HUES64 (cell line): ENCODE measurements at regions not wholly inside any gene's neighbourhood (a gene's known extent, or its start where the extent isn't known, plus 50 kb on each side); places are given as distances from the start of the nearest gene placed in this dataset.

ENCODE experiments used
- H3K27ac ChIP-seq: 2 replicates; pipeline ENCODE4 v1.7.0; 2013; ENCODE audit warnings: low read depth, low read length, inconsistent platforms
- H3K27me3 ChIP-seq: 2 replicates; pipeline ENCODE4 v1.6.1; 2013; ENCODE audit warnings: mild to moderate bottlenecking, low read length; ENCODE audit not compliant: insufficient read depth
- H3K36me3 ChIP-seq: 2 replicates; pipeline ENCODE4 v1.6.1; 2013; ENCODE audit warnings: mild to moderate bottlenecking, low read length; ENCODE audit not compliant: insufficient read depth
- H3K4me1 ChIP-seq: 2 replicates; pipeline ENCODE4 v1.6.1; 2013; ENCODE audit warnings: mild to moderate bottlenecking, low read length, moderate library complexity; ENCODE audit not compliant: insufficient read depth
- H3K4me3 ChIP-seq: 2 replicates; pipeline ENCODE4 v1.5.1; 2013; ENCODE audit warnings: mild to moderate bottlenecking, low read length, moderate library complexity
- H3K9ac ChIP-seq: 2 replicates; pipeline ENCODE4 v1.6.1; 2013; ENCODE audit warnings: mild to moderate bottlenecking, low read depth, low read length
- H3K9me3 ChIP-seq: 2 replicates; pipeline ENCODE4 v1.6.1; 2013; ENCODE audit warnings: low read depth, low read length; ENCODE audit not compliant: insufficient read depth
- WGBS: fragments of 150-250, 120-280 bp; methylation state at CpG from one replicate; pipeline ENCODE4 v1.1.7; 2013; ENCODE audit warnings: missing lambda C conversion rate; 5-methylcytosine and 5-hydroxymethylcytosine counted together

GRCh38 chr14:61113561-61114225 is 132.6 kb downstream of the SLC38A6 start:
- Histone ChIP-seq H3K9me3 (peaks cover 19% of the 10 kb centered on the region), H3K9ac (no peak overlapping the region), H3K4me3 (no peak overlapping the region), H3K27me3 (no peaks in the 10 kb centered on the region), H3K4me1 (peaks cover 18% of the 10 kb centered on the region), H3K36me3 (no peaks in the 10 kb centered on the region), H3K27ac (no peak overlapping the region)
- 62% methylated on average over 6 of the region's 6 CpGs for WGBS

- Histone ChIP-seq H3K4me1 (peaks cover 11% of the 10 kb centered on the region), H3K27ac (no peak overlapping the region), H3K27me3 (no peaks in the 10 kb centered on the region), H3K36me3 (no peaks in the 10 kb centered on the region), H3K4me3 (no peak overlapping the region), H3K9me3 (peaks cover 19% of the 10 kb centered on the region), H3K9ac (no peak overlapping the region)
- 92% methylated on average over 5 of the region's 5 CpGs for WGBS
These were observed 131.5 kb downstream of the SLC38A6 start for GRCh38 chr14:61112506-61112905.

- 95% methylated on average over 5 of the region's 5 CpGs for WGBS
- no peak overlapping the region for H3K27ac ChIP-seq
These were observed 130.7 kb downstream of the SLC38A6 start for GRCh38 chr14:61111731-61112130.

GRCh38 chr14:61111209-61111665 is 130.2 kb downstream of the SLC38A6 start:
- Histone ChIP-seq H3K27ac (no peak overlapping the region), H3K9ac (no peak overlapping the region), H3K4me1 (peaks cover 11% of the 10 kb centered on the region), H3K9me3 (peaks cover 19% of the 10 kb centered on the region), H3K36me3 (no peaks in the 10 kb centered on the region), H3K4me3 (no peak overlapping the region), H3K27me3 (no peaks in the 10 kb centered on the region)
- WGBS = 70% methylated on average over 23 of the region's 23 CpGs

More at GRCh38 chr14:61111731-61112130, 130.7 kb downstream of the SLC38A6 start:
- Histone ChIP-seq H3K36me3 (no peaks in the 10 kb centered on the region), H3K9ac (no peak overlapping the region), H3K4me3 (no peak overlapping the region), H3K4me1 (peaks cover 11% of the 10 kb centered on the region), H3K27me3 (no peaks in the 10 kb centered on the region), H3K9me3 (peaks cover 19% of the 10 kb centered on the region)

- 83% methylated on average over 9 of the region's 9 CpGs for WGBS
- Histone ChIP-seq H3K9ac (no peak overlapping the region), H3K9me3 (peaks cover 19% of the 10 kb centered on the region), H3K4me3 (no peak overlapping the region), H3K27ac (no peak overlapping the region), H3K4me1 (peaks cover 11% of the 10 kb centered on the region), H3K36me3 (no peaks in the 10 kb centered on the region), H3K27me3 (no peaks in the 10 kb centered on the region)
These were observed 129.5 kb downstream of the SLC38A6 start for GRCh38 chr14:61110316-61111082.

GRCh38 chr14:61109288-61109687 is 128.2 kb downstream of the SLC38A6 start:
- WGBS = 80% methylated on average over 3 of the region's 3 CpGs
- Histone ChIP-seq H3K36me3 (no peaks in the 10 kb centered on the region), H3K4me1 (peaks cover 17% of the 10 kb centered on the region), H3K4me3 (no peak overlapping the region), H3K27ac (no peak overlapping the region), H3K27me3 (no peaks in the 10 kb centered on the region), H3K9ac (no peak overlapping the region), H3K9me3 (peaks cover 9% of the 10 kb centered on the region)

- H3K27ac ChIP-seq = no peak overlapping the region
- H3K4me1 ChIP-seq = peaks cover 24% of the 10 kb centered on the region
- H3K4me3 ChIP-seq = no peak overlapping the region
- no peaks in the 10 kb centered on the region for H3K27me3 ChIP-seq
- H3K9me3 ChIP-seq = peaks cover 2% of the 10 kb centered on the region; the same call in 1 of the 2 replicates
- 92% methylated on average over 10 of the region's 10 CpGs for WGBS
- H3K9ac ChIP-seq = no peak overlapping the region
- H3K36me3 ChIP-seq = no peaks in the 10 kb centered on the region
These were observed 127.6 kb downstream of the SLC38A6 start for GRCh38 chr14:61108496-61109141.

- Histone ChIP-seq H3K27me3 (no peaks in the 10 kb centered on the region), H3K4me3 (no peak overlapping the region), H3K36me3 (no peaks in the 10 kb centered on the region), H3K9me3 (no peaks in the 10 kb centered on the region), H3K4me1 (peaks cover 30% of the 10 kb centered on the region), H3K27ac (no peak overlapping the region), H3K9ac (no peak overlapping the region)
- WGBS = 96% methylated on average over 6 of the region's 6 CpGs
These were observed 126.9 kb downstream of the SLC38A6 start for GRCh38 chr14:61107869-61108493.

GRCh38 chr14:61106959-61107641 is 126.1 kb downstream of the SLC38A6 start:
- no peak overlapping the region for H3K27ac ChIP-seq
- peaks cover 39% of the 10 kb centered on the region for H3K4me1 ChIP-seq
- H3K27me3 ChIP-seq = no peaks in the 10 kb centered on the region
- no peak overlapping the region for H3K9ac ChIP-seq
- H3K9me3 ChIP-seq = no peaks in the 10 kb centered on the region
- WGBS = 93% methylated on average over 14 of the region's 14 CpGs
- H3K36me3 ChIP-seq = no peaks in the 10 kb centered on the region
- H3K4me3 ChIP-seq = no peak overlapping the region

GRCh38 chr14:61106271-61106958 is 125.4 kb downstream of the SLC38A6 start:
- Histone ChIP-seq H3K4me1 (peaks cover 42% of the 10 kb centered on the region), H3K4me3 (no peak overlapping the region), H3K27me3 (no peaks in the 10 kb centered on the region), H3K27ac (no peak overlapping the region), H3K9ac (no peak overlapping the region), H3K36me3 (no peaks in the 10 kb centered on the region), H3K9me3 (no peaks in the 10 kb centered on the region)
- 99% methylated on average over 5 of the region's 5 CpGs for WGBS
